ENCODE measurements at regions not wholly inside any gene's neighbourhood (a gene's known extent, or its start where the extent isn't known, plus 50 kb on each side); places are given as distances from the start of the nearest gene placed in this dataset.

GRCh38 chr7:98515201-98515600 lies 101.9 kb upstream of the NPTX2 start:
- no peak for DNase-seq (ENCODE audit: low read depth in 3 of 3)

- DNase-seq (ENCODE audit: low read depth in 3 of 3), result no peak
Observed at GRCh38 chr7:98514211-98515031, 102.7 kb upstream of the NPTX2 start.

- no peak for DNase-seq (ENCODE audit: low read depth in 3 of 3)
Observed at GRCh38 chr7:98511175-98511574, 105.9 kb upstream of the NPTX2 start.

GRCh38 chr7:98509836-98510235 lies 107.2 kb upstream of the NPTX2 start:
- no peak for DNase-seq (ENCODE audit: low read depth in 3 of 3)

GRCh38 chr7:98506471-98506870 lies 105.6 kb upstream of the BAIAP2L1 start:
- no peak for DNase-seq (ENCODE audit: low read depth in 3 of 3)

GRCh38 chr7:98500764-98501163 lies 99.9 kb upstream of the BAIAP2L1 start:
- no peak for DNase-seq (ENCODE audit: low read depth in 3 of 3)

- DNase-seq (ENCODE audit: low read depth in 3 of 3), result no peak
Observed at GRCh38 chr7:98496618-98497017, 95.7 kb upstream of the BAIAP2L1 start.

- no peak for DNase-seq (ENCODE audit: low read depth in 3 of 3)
Observed at GRCh38 chr7:98495200-98495955, 94.5 kb upstream of the BAIAP2L1 start.

- no peak for DNase-seq (ENCODE audit: low read depth in 3 of 3)
Observed at GRCh38 chr7:98493030-98493778, 92.3 kb upstream of the BAIAP2L1 start.

- DNase-seq (ENCODE audit: low read depth in 3 of 3), result no peak
Observed at GRCh38 chr7:98488167-98488566, 87.3 kb upstream of the BAIAP2L1 start.

GRCh38 chr7:98483964-98484545 lies 83.2 kb upstream of the BAIAP2L1 start:
- DNase-seq (ENCODE audit: low read depth in 3 of 3), result no peak

GRCh38 chr7:98483276-98483963 lies 82.5 kb upstream of the BAIAP2L1 start:
- DNase-seq (ENCODE audit: low read depth in 3 of 3), result no peak

- DNase-seq (ENCODE audit: low read depth in 3 of 3), result no peak
Observed at GRCh38 chr7:98479318-98479717, 78.4 kb upstream of the BAIAP2L1 start.

- no peak for DNase-seq (ENCODE audit: low read depth in 3 of 3)
Observed at GRCh38 chr7:98475352-98475751, 74.5 kb upstream of the BAIAP2L1 start.

- DNase-seq (ENCODE audit: low read depth in 3 of 3), result no peak
Observed at GRCh38 chr7:98474558-98474957, 73.7 kb upstream of the BAIAP2L1 start.

- DNase-seq (ENCODE audit: low read depth in 3 of 3), result no peak
Observed at GRCh38 chr7:98472521-98472954, 71.6 kb upstream of the BAIAP2L1 start.

- DNase-seq (ENCODE audit: low read depth in 3 of 3), result peak in 2 of 3 donors; percentile 6 to 40
Observed at GRCh38 chr7:98470485-98471240, 69.8 kb upstream of the BAIAP2L1 start.

- DNase-seq (ENCODE audit: low read depth in 3 of 3), result no peak
Observed at GRCh38 chr7:98469088-98469487, 68.2 kb upstream of the BAIAP2L1 start.

GRCh38 chr7:98467570-98468312 lies 66.9 kb upstream of the BAIAP2L1 start:
- DNase-seq (ENCODE audit: low read depth in 3 of 3), result no peak

- no peak for DNase-seq (ENCODE audit: low read depth in 3 of 3)
Observed at GRCh38 chr7:98465022-98465421, 64.1 kb upstream of the BAIAP2L1 start.

All from stimulated activated CD4-positive, alpha-beta T cell treated with anti-CD3 and anti-CD28 coated beads, TNF-alpha, amount 100 ng/mL, for 48 hours (primary cell).